ENCODE measurements at regions not wholly inside any gene's neighbourhood (a gene's known extent, or its start where the extent isn't known, plus 50 kb on each side); places are given as distances from the start of the nearest gene placed in this dataset.

DNA sequence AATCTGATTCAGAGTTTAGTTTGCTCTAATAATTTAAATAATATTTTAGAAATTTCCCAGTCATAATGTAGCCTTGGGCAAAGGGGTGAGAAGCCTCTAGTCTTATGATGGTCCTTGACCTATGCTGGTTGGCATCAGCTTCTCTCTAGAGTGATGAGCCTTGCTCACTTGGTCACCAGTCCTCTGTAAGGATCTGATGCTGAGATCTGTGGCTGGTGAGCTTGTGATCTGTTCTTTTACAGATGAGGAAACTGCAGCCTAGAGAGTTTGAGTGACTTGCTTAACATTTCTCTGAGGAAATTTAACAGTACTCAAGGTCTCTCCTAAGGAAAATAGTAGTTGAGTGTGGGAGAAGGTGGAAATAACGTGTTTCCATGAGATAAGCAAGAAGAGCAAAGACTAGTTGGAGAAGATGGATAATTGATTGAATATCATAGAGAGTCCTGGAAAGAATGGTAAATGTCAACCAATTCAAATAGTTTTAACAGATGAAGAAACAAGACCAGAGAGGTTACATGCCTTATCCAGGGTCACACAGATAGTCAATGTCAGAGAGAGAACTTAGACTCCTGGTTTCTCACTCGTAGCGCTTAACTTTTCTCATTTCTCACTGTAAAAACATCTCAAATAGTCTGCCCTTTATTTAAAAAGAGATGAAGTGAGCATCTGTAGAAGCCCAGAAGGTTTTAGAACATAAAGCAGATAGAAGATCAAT, 89.7 kb upstream of the ETV6 start:
- H3K4me1 ChIP-seq, result peaks cover 0 to 36% (median 9%) of the 10 kb centered on the region in 4 donors
- no peaks in the 10 kb centered on the region for H3K36me3 ChIP-seq
- DNase-seq, result no peak
- intact Hi-C loops (cut with DNase I; ENCODE audit: low total_unique reads), result loop anchor here (10.0 kb wide), 2 partner anchors 475 to 1355 kb away; no protein-coding TSS in a partner anchor
- no peak overlapping the region for H3K4me3 ChIP-seq
- H3K9me3 ChIP-seq, result no peaks in the 10 kb centered on the region
- TF ChIP-seq, protein P1, sequence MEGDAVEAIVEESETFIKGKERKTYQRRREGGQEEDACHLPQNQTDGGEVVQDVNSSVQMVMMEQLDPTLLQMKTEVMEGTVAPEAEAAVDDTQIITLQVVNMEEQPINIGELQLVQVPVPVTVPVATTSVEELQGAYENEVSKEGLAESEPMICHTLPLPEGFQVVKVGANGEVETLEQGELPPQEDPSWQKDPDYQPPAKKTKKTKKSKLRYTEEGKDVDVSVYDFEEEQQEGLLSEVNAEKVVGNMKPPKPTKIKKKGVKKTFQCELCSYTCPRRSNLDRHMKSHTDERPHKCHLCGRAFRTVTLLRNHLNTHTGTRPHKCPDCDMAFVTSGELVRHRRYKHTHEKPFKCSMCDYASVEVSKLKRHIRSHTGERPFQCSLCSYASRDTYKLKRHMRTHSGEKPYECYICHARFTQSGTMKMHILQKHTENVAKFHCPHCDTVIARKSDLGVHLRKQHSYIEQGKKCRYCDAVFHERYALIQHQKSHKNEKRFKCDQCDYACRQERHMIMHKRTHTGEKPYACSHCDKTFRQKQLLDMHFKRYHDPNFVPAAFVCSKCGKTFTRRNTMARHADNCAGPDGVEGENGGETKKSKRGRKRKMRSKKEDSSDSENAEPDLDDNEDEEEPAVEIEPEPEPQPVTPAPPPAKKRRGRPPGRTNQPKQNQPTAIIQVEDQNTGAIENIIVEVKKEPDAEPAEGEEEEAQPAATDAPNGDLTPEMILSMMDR (IDR thresholded peaks at IDR 0.05), result no peak
- H3K27me3 ChIP-seq, result no peaks in the 10 kb centered on the region
- peak overlapping the region; percentile 35 to 89 for H3K27ac ChIP-seq

DNA sequence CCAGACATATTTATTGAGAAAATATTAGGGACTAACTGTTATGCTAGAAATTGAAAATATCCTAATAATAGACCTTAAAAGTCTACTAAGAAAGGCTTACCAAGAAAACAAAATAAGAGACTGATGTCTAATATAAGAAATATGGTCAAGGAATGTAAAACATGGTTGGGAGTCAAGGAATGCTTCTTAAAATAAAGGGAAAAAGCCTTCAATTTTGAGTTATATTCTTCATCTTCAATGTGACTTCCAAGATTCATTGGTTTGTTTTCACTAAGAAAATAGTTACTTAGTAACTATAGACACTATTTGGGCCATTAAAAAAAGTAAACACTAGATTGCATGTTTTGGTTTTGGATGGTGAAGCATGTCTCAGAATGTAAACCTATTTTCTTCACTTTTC, 88.1 kb upstream of the ETV6 start:
- TF ChIP-seq, protein P1 (IDR thresholded peaks at IDR 0.05), result no peak
- Histone ChIP-seq H3K36me3 (no peaks in the 10 kb centered on the region), H3K4me3 (no peak overlapping the region), H3K9me3 (no peaks in the 10 kb centered on the region), H3K27ac (peak overlapping the region; percentile 71 to 89), H3K27me3 (no peaks in the 10 kb centered on the region), H3K4me1 (peaks cover 0 to 27% (median 4%) of the 10 kb centered on the region in 4 donors)
- no peak for DNase-seq
- intact Hi-C loops (cut with DNase I; ENCODE audit: low total_unique reads), result no loop called here

DNA sequence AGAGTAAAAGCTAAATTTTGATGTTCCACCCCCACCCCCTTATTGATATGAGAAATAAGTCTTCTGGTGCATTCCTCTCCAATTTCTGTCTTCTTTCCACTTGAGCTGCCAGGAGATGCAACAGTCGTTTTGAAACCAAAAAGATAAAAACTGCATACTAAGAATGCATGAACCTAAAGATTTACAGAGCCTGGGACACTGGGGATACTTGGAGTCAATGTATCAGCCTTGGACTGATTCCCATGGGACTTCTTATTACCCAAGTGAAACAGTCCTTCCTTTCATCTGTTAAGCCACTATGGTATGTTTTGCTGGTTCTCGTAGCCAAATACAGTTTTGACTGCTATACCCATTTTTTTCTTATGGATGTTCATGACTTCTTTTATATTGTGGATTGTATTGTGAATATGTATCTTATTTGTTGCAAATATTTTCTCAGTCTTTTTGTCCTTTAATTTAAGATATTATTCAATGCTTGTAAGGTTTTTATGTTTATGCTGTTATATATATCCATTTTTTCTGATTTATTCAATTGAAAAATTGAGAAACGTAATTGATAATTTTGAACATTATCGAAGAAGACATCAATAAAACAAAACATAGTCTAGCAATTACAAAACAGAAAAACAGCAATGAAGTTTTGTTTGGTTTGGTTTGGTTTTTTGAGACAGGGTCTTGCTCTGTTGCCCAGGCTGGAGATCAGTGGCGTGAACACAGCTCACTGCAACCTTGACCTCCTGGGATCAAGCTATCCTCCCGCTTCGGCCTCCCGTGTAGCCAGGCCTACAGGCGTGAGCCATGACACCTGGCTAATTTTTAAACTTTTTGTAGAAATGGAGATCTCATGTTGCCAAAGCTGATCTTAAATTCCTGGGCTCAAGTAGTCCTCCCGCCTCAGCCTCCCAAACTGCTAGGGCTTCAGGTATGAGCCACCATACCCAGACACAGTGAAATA, 85.4 kb upstream of the ETV6 start:
- TF ChIP-seq, protein P1 (IDR thresholded peaks at IDR 0.05), result no peak
- intact Hi-C loops (cut with DNase I; ENCODE audit: low total_unique reads), result no loop called here
- Histone ChIP-seq H3K4me1 (peaks cover 0 to 36% (median 1%) of the 10 kb centered on the region in 4 donors), H3K27me3 (no peaks in the 10 kb centered on the region), H3K27ac (peak overlapping the region in 1 of 2 donors; percentile 19), H3K9me3 (no peaks in the 10 kb centered on the region), H3K36me3 (no peaks in the 10 kb centered on the region), H3K4me3 (no peak overlapping the region)
- no peak for DNase-seq

DNA sequence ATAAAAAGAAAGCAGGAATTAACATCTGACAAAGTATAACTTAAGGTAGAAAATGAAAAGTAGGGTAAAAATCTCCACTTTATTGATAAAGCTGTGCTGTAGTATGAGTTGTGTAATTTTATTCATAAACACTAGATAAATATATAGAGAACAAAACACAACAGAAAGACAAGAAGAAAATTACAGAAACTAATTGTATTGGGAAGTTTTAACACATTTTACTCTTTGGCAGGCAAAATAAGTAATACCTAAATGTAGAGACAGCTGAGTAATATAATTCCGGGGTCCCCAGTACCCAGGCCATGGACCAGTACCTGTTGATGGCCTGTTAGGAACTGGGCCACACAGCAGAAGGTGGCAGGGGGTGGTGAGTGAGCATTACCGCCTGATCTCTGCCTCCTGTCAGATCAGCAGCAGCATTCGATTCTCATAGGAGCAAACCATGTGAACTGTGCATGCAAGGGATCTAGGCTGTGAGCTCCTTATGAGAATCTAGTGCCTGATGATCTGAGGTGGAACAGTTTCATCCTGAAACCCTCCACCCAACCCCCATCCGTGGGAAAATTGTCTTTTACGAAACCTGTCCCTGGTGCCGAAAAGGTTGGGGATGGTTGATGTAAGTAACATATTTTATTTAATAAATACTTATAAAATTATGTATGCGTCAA, 84.4 kb upstream of the ETV6 start:
- Histone ChIP-seq H3K27ac (peak overlapping the region in 1 of 2 donors; percentile 19), H3K36me3 (no peaks in the 10 kb centered on the region), H3K4me1 (peaks cover 0 to 43% (median 0%) of the 10 kb centered on the region in 4 donors), H3K9me3 (no peaks in the 10 kb centered on the region), H3K27me3 (no peaks in the 10 kb centered on the region), H3K4me3 (no peak overlapping the region)
- TF ChIP-seq, protein P1 (IDR thresholded peaks at IDR 0.05), result no peak
- no peak for DNase-seq
- intact Hi-C loops (cut with DNase I; ENCODE audit: low total_unique reads), result no loop called here

DNA sequence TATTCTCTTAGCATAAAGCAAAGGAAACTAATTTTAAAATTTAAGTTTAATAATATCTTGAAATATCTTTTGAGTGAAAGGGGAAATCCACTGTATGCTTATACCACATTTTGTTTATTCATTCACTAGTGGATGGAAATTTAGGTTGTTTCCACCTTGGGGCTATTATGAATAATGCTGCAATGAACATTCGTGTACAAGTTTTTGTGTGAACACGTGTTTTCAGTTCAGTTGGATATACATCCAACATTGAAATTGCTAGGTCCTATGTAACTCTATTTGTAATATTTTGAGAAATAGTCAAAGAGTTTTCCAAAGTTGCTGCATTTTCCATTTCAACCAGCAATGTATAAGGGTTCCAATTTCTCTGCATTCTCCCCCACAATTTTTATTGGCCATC, 83.7 kb upstream of the ETV6 start:
- peaks cover 0 to 40% (median 0%) of the 10 kb centered on the region in 4 donors for H3K4me1 ChIP-seq
- no peaks in the 10 kb centered on the region for H3K36me3 ChIP-seq
- H3K9me3 ChIP-seq, result no peaks in the 10 kb centered on the region
- TF ChIP-seq, protein P1 (IDR thresholded peaks at IDR 0.05), result no peak
- no peak for DNase-seq
- H3K27ac ChIP-seq, result no peak overlapping the region
- no peaks in the 10 kb centered on the region for H3K27me3 ChIP-seq
- intact Hi-C loops (cut with DNase I; ENCODE audit: low total_unique reads), result no loop called here
- no peak overlapping the region for H3K4me3 ChIP-seq

Measured in tibial artery (tissue), 4 donors.